Epithelial cell of proximal tubule (primary cell): ENCODE measurements at regions not wholly inside any gene's neighbourhood (a gene's known extent, or its start where the extent isn't known, plus 50 kb on each side); places are given as distances from the start of the nearest gene placed in this dataset.
A peak's percentile ranks its signal among the peaks of the same experiment; 100 is the strongest.

Experiments used
- DNase-seq: peaks from one replicate; pipeline ENCODE4 v3.0.0-alpha.2; 2011; ENCODE audit warnings: low read depth
- H3K4me3 ChIP-seq: 2 replicates; pipeline ENCODE4 v1.5.1; 2011; ENCODE audit warnings: low read depth, mild to moderate bottlenecking, low read length
- CTCF ChIP-seq: conservative IDR thresholded peaks from 2 replicates; pipeline ENCODE4 v1.5.1; 2012; ENCODE audit warnings: low read depth, mild to moderate bottlenecking, low read length

DNA sequence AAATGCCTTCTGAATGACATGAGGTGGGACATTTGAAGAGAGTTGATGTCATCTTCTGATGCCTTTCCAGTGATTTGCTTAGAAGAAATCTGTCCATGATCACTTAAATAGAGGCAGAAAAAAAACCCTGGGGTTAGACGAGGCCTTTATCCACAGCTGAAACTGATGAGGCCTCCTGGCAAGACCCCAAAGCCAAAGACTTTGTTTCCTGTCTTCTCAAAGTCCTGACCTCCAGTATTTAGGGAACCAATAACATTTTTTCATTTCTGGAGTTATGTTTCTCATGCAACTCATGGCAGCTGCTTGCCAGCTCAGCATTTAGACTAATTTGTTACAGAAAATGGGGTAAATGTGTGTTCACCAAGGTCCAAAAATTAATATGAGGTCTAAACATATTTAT lies 248.0 kb upstream of the PRDM1 start:
- no peak for DNase-seq
- TF ChIP-seq CTCF: no peak
- no peak overlapping the region for H3K4me3 ChIP-seq

DNA sequence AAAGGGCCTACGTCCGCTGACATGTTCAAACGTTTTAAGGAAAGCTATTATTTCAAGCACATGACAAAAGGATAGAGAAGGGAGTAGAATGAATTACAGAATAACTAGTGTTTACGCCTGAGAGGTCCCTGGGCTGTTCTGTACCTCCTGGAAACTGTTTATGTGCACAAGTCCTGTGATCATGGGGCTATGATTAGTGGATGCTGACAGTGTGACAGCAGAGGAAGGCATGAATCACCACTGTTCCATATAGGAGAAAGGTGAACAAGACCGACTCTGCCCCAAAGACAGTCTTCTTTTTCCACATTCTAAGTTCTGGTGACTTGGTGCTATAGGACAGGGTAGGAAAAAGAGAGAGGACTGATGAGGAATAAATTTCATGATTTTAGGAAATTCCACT lies 249.2 kb upstream of the PRDM1 start:
- no peak for TF ChIP-seq CTCF
- H3K4me3 ChIP-seq: no peak overlapping the region
- peak; percentile 51 for DNase-seq

DNA sequence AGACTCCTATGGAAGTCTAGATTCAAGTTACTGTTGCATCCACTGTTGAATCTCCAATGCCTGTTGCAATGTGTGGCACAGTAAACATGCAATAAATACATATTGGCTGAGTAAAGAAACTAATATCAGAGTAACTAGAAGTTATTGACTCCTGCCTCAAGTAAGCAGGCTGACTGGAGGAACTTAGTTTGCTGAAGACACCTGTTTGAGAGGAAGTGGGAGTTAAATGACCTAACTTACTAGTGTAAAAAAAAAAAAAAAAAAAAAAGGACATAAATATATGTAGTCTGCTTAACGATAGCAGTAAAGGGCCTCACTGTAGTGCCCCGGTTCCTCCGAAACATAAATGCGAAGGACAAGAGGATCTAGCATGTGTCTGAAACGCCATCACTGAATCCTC lies 249.8 kb upstream of the PRDM1 start:
- DNase-seq: no peak
- no peak overlapping the region for H3K4me3 ChIP-seq
- no peak for TF ChIP-seq CTCF

GRCh38 chr6:105835373-105835772 lies 250.8 kb upstream of the PRDM1 start:
- no peak for DNase-seq
- TF ChIP-seq CTCF: peak; percentile 37
- no peak overlapping the region for H3K4me3 ChIP-seq

- no peak for TF ChIP-seq CTCF
- no peak overlapping the region for H3K4me3 ChIP-seq
- DNase-seq: no peak
These were observed 251.9 kb upstream of the PRDM1 start for GRCh38 chr6:105833959-105834947.

- no peak for DNase-seq
- no peak overlapping the region for H3K4me3 ChIP-seq
- no peak for TF ChIP-seq CTCF
These were observed 253.8 kb upstream of the PRDM1 start for GRCh38 chr6:105832313-105832761.
